ENCODE measurements at regions not wholly inside any gene's neighbourhood (a gene's known extent, or its start where the extent isn't known, plus 50 kb on each side); places are given as distances from the start of the nearest gene placed in this dataset.
"Not testable (repeated sequence)": the region's sequence is repeated elsewhere in the genome, so short reads cannot be mapped to it uniquely, and the experiment has no call there.

GRCh38 chr2:21239749-21240148, 116.0 kb downstream of the TDRD15 start:
- TF ChIP-seq, protein P1, sequence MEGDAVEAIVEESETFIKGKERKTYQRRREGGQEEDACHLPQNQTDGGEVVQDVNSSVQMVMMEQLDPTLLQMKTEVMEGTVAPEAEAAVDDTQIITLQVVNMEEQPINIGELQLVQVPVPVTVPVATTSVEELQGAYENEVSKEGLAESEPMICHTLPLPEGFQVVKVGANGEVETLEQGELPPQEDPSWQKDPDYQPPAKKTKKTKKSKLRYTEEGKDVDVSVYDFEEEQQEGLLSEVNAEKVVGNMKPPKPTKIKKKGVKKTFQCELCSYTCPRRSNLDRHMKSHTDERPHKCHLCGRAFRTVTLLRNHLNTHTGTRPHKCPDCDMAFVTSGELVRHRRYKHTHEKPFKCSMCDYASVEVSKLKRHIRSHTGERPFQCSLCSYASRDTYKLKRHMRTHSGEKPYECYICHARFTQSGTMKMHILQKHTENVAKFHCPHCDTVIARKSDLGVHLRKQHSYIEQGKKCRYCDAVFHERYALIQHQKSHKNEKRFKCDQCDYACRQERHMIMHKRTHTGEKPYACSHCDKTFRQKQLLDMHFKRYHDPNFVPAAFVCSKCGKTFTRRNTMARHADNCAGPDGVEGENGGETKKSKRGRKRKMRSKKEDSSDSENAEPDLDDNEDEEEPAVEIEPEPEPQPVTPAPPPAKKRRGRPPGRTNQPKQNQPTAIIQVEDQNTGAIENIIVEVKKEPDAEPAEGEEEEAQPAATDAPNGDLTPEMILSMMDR (conservative IDR thresholded peaks at IDR 0.05) = not testable (repeated sequence)
- not testable (repeated sequence) for TF ChIP-seq ZFX (IDR thresholded peaks at IDR 0.05)

Data from C4-2B (cell line).